ENCODE measurements at regions not wholly inside any gene's neighbourhood (a gene's known extent, or its start where the extent isn't known, plus 50 kb on each side); places are given as distances from the start of the nearest gene placed in this dataset.

DNA sequence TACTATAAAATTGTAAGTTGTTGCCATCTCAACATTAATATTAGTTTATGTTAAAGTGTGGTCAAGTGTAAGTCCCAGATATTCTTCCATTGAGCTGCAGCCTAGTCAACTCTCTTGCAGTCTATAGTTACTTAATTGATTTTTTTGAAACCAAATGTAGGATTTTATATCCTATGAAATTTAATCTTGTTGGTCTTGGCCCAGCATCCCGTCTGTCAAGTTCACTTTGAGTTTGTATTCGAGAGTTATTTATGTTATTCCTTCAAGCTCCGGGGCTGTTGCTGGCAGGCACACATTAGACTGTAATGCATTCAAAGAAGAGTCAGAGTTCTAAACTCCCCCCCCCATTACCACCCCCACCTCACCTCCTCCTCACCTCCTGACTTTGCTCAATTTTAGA is 71.0 kb upstream of the SPACA1 start (continued):
- TF ChIP-seq, protein P1, sequence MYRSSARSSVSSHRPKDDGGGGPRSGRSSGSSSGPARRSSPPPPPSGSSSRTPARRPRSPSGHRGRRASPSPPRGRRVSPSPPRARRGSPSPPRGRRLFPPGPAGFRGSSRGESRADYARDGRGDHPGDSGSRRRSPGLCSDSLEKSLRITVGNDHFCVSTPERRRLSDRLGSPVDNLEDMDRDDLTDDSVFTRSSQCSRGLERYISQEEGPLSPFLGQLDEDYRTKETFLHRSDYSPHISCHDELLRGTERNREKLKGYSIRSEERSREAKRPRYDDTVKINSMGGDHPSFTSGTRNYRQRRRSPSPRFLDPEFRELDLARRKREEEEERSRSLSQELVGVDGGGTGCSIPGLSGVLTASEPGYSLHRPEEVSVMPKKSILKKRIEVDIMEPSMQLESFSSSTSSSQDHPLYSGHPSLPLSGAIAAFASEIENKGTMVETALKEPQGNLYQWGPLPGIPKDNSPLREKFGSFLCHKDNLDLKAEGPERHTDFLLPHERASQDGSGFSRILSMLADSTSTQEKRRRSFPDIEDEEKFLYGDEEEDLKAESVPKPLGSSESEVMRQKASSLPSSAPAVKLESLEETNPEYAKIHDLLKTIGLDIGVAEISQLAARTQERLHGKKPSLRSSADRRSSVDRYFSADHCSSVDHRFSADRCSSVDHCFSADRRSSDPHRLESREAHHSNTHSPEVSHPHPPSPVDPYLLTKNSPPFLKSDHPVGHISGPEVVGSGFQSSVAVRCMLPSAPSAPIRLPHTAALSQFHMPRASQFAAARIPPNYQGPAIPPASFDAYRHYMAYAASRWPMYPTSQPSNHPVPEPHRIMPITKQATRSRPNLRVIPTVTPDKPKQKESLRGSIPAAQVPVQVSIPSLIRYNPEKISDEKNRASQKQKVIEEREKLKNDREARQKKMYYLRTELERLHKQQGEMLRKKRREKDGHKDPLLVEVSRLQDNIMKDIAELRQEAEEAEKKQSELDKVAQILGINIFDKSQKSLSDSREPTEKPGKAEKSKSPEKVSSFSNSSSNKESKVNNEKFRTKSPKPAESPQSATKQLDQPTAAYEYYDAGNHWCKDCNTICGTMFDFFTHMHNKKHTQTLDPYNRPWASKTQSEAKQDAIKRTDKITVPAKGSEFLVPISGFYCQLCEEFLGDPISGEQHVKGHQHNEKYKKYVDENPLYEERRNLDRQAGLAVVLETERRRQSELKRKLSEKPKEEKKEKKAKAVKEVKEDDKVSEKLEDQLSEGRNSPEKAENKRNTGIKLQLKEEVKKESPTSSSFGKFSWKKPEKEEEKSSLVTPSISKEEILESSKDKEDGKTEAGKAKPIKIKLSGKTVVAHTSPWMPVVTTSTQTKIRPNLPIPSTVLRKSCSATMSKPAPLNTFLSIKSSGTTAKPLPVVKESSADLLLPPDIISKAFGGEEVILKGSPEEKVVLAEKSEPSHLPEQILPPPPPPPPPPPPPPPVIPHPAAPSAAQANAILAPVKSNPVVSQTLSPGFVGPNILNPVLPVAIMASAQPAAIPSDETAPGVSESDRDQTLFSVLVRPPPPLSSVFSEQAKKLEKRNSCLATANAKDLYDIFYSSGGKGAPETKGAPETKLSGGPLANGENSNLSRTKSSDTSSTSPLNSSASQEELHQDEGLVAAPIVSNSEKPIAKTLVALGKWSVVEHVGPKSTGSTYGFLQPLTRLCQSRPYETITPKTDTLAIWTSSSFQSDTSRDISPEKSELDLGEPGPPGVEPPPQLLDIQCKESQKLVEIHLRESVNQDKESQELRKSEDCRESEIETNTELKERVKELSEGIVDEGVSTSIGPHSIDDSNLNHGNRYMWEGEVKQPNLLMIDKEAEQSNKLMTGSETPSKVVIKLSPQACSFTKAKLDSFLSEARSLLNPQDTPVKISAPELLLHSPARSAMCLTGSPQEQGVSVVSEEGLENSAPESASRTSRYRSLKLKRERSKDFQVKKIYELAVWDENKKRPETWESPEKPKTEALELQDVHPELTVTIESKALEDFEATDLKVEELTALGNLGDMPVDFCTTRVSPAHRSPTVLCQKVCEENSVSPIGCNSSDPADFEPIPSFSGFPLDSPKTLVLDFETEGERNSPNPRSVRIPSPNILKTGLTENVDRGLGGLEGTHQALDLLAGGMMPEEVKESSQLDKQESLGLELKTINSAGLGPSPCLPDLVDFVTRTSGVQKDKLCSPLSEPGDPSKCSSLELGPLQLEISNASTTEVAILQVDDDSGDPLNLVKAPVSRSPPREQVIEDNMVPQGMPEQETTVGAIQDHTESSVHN (CRISPR knock-in tag; IDR thresholded peaks at IDR 0.05) = no peak
- TF ChIP-seq ZNF121 (CRISPR knock-in tag; IDR thresholded peaks at IDR 0.05) = no peak
- TF ChIP-seq, protein P2, sequence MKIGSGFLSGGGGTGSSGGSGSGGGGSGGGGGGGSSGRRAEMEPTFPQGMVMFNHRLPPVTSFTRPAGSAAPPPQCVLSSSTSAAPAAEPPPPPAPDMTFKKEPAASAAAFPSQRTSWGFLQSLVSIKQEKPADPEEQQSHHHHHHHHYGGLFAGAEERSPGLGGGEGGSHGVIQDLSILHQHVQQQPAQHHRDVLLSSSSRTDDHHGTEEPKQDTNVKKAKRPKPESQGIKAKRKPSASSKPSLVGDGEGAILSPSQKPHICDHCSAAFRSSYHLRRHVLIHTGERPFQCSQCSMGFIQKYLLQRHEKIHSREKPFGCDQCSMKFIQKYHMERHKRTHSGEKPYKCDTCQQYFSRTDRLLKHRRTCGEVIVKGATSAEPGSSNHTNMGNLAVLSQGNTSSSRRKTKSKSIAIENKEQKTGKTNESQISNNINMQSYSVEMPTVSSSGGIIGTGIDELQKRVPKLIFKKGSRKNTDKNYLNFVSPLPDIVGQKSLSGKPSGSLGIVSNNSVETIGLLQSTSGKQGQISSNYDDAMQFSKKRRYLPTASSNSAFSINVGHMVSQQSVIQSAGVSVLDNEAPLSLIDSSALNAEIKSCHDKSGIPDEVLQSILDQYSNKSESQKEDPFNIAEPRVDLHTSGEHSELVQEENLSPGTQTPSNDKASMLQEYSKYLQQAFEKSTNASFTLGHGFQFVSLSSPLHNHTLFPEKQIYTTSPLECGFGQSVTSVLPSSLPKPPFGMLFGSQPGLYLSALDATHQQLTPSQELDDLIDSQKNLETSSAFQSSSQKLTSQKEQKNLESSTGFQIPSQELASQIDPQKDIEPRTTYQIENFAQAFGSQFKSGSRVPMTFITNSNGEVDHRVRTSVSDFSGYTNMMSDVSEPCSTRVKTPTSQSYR (CRISPR knock-in tag; IDR thresholded peaks at IDR 0.05; ENCODE audit: borderline replicate concordance) = no peak
- TF ChIP-seq, protein P3, sequence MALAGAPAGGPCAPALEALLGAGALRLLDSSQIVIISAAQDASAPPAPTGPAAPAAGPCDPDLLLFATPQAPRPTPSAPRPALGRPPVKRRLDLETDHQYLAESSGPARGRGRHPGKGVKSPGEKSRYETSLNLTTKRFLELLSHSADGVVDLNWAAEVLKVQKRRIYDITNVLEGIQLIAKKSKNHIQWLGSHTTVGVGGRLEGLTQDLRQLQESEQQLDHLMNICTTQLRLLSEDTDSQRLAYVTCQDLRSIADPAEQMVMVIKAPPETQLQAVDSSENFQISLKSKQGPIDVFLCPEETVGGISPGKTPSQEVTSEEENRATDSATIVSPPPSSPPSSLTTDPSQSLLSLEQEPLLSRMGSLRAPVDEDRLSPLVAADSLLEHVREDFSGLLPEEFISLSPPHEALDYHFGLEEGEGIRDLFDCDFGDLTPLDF (CRISPR knock-in tag; IDR thresholded peaks at IDR 0.05) = no peak
